H7 (cell line): ENCODE measurements at regions not wholly inside any gene's neighbourhood (a gene's known extent, or its start where the extent isn't known, plus 50 kb on each side); places are given as distances from the start of the nearest gene placed in this dataset.
A peak's percentile ranks its signal among the peaks of the same experiment; 100 is the strongest.

Experiments
- DNase-seq: peaks from one replicate; pipeline ENCODE4 v3.0.0; 2012
- H3K27me3 ChIP-seq: 2 replicates; pipeline ENCODE4 v1.6.0; 2011; ENCODE audit warnings: mild to moderate bottlenecking, low read length; ENCODE audit not compliant: control insufficient read depth, insufficient read depth
- H3K36me3 ChIP-seq: replicated peaks from 2 replicates; pipeline ENCODE4 v1.5.1; 2011; ENCODE audit warnings: low read length; ENCODE audit not compliant: control insufficient read depth, insufficient read depth
- H3K4me3 ChIP-seq: 2 replicates; pipeline ENCODE4 v1.5.1; 2011; ENCODE audit warnings: low read depth, mild to moderate bottlenecking, control low read depth, low read length, moderate library complexity; ENCODE audit not compliant: insufficient read depth

DNA sequence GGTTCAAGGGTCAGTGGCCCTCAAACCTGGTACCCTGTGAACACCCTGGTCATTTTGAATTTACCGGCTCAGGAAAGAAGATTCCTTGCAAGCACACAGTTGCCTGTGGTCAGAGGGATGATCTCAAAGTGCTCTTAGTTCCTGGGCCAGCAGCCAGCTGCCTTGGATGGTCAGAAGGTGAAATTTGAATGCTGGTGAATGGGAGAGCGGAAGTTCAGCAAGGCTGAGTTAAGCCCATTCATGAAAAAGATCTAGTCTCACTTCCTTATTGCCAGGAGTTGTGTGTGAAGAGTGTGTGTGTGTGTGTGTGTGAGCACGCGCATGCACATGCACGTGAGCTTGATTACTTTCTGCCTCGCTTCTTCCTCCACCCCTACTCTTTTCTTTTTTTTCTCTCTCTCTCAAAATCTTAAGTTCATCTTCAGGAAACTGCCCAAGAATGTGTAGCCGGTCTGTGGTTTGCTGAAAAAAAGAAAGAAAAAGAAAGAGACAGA lies 155.5 kb upstream of the CCND2 start:
- no peaks in the 10 kb centered on the region for H3K27me3 ChIP-seq
- no peaks in the 10 kb centered on the region for H3K36me3 ChIP-seq
- H3K4me3 ChIP-seq = no peak overlapping the region
- no peak for DNase-seq

DNA sequence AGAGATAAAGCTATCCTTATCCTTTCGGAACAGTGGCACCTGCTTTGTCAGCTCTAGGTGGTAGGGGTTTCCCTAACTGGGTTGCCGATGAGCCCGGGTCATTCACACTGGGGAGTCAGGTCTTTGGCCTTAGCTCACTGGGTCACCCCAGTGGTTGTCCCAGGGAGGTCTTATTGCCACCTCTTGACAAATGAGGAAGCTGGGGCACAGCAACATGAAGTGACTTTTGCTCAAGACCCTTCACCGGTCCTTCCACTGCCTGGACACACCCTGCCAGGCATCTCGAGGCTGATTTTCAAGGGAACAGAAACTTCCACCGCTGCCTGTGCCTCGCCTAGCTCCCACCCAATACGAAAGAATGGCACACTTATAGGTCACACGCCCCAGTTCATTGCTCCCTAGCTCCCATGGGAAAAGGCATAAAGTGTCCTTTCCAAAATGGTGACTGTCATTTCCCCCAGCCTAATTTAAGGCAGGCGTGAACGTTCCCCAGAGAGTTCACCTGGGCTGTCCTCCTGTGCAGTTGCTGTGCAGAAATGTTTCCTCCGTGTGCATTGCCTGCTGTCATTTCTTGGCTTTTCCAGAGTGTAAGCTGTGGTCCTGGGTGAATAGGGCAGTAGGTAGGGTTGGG lies 156.1 kb upstream of the CCND2 start:
- H3K27me3 ChIP-seq = no peaks in the 10 kb centered on the region
- H3K36me3 ChIP-seq = no peaks in the 10 kb centered on the region
- DNase-seq = no peak
- H3K4me3 ChIP-seq = no peak overlapping the region

DNA sequence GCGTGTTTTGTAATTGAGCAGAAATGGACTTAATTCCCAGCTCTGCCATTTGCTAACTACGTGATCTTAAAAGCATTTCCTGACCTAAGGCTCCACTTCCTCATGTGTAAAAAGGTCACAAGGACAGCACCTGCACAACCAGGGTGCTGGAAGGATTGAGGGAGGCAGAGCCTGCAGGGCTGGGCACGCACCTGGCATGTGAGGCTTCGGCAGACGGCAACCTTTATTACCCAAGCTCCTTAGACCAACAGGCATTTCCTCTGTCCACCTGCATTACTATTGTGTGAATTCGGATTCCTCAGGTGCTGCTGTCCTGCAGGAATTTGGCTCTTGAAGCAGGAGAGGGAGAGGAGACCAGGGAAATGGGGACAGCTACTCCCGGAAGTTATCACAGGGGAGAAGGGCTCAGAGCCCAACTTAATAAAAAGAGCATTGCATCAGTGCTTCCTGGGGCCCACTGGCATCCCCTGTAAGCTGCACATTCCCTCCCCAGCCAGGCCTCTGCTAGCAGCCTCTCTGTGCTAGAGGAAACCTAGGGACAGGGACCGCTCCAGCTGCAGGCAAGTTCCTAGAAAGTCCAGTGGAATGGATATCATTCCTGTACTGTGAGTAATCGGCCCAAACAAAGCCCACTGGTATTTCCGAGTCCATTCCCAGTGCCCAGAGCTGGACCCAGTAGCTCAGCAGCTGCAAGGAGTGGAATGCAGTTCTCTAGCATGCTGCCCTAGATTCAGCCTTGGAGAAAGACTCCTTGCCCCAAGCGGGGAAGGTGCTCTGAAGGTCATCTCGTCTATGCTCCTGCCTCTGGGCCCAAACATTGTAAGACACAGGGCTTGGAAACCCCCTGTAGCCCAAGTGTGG lies 157.1 kb upstream of the CCND2 start:
- no peak for DNase-seq
- no peaks in the 10 kb centered on the region for H3K27me3 ChIP-seq
- no peaks in the 10 kb centered on the region for H3K36me3 ChIP-seq
- no peak overlapping the region for H3K4me3 ChIP-seq

DNA sequence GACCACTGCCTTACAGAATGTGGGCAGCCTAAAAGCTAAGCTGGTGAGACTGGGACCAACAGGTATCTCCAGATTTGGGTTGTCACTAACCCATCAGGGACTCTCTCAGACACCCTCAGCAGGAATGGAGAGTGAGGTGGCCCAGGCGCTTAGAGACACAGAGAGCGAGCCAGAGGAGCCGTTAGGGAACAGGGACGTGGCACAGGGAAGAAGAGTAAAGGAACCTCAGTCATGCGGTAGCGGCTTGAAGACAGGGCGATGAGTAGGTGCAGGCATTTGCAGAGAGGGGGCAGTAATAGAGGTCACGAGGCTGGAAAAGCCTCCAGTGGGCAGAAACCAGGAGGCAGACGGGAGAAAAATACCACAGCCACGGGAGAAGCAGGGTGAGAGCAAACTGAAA lies 158.0 kb upstream of the CCND2 start:
- Histone ChIP-seq H3K36me3 (no peaks in the 10 kb centered on the region), H3K4me3 (no peak overlapping the region), H3K27me3 (no peaks in the 10 kb centered on the region)
- DNase-seq = peak; percentile 52

DNA sequence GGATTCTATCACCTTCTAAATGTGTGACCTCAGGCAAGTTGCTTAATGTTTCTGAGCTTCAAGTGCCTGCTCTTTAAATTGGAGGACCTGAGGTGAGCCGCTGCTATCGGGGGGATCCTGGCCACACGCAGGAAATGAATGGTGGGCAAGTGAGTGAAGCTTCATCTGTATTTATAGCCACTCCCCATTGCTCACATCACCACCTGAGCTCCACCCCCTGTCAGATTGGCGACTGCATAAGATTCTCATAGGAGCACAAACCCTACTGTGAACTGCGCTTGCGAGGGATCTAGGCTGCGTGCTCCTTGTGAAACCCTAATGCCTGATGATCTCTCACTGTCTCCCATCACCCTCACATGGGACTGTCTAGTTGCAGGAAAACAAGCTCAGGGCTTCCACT lies 158.6 kb upstream of the CCND2 start:
- no peak for DNase-seq
- Histone ChIP-seq H3K4me3 (no peak overlapping the region), H3K27me3 (no peaks in the 10 kb centered on the region), H3K36me3 (no peaks in the 10 kb centered on the region)

DNA sequence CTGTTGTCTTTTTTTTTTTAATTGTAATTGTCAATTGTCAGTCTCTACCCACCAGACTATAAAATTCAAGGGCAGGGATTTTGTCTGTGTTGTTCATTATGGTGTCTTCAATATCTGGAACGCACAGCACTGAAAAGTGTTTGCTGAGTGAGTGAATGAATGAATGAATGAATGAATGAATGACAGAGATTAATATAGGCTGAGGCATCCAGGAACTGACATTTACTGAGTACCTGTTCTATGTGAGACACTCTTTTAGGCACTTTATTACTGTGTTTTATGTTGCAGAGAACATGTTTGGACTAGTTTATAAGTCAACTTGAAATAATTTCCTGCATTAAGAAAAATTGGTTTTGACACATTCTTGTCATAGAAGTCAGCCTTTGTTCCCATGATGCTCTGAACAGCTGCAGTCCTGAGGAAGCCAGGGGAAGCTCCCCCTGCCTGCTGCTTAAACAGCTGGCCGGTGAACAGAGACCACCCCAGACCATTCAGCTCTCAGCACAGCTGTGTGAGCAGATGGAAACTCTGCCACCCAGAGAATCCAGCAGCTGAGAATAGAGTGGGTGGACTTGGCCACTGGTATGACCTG lies 160.7 kb upstream of the CCND2 start:
- Histone ChIP-seq H3K27me3 (no peaks in the 10 kb centered on the region), H3K36me3 (no peaks in the 10 kb centered on the region), H3K4me3 (no peak overlapping the region)
- no peak for DNase-seq

DNA sequence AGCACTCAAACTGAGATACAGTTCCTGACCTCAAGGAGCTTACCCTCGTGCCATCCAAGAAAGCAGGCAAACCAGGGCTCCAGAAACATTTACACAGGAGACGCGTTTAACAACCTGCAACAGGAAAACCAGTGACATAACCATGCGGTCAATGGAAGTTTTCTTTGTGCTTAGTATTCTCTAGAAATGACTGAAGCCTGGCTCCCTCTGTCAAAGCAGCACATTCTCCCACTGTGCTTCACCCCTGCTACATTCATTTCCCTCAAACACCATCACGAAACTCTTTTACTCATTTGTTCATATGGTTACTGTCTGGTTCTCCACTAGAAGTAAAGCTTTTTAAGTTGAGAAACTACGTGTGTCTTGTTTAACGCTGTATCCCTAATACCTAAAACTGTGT lies 161.3 kb upstream of the CCND2 start:
- Histone ChIP-seq H3K27me3 (no peaks in the 10 kb centered on the region), H3K4me3 (no peak overlapping the region), H3K36me3 (no peaks in the 10 kb centered on the region)
- DNase-seq = no peak

DNA sequence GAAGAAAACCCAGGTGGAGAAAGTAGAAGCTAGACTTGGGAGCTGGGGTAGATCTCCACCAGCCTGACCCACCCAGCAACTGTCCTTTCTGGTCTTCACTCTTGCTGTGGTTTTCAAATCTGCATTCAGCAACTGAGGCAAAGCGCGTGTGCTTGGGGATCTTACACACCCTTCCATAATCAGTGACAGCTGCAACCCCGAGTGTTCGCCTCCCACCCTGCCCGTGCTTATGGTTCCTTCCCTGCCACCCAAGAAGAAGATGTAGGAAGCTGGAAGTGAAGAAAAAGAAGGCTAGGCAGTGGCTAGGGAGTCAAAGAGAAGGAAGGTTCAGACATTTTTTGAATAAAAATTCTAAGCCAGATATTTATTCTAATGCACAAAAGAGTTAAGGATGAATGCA lies 162.6 kb upstream of the CCND2 start:
- no peaks in the 10 kb centered on the region for H3K27me3 ChIP-seq
- no peak for DNase-seq
- no peaks in the 10 kb centered on the region for H3K36me3 ChIP-seq
- no peak overlapping the region for H3K4me3 ChIP-seq

DNA sequence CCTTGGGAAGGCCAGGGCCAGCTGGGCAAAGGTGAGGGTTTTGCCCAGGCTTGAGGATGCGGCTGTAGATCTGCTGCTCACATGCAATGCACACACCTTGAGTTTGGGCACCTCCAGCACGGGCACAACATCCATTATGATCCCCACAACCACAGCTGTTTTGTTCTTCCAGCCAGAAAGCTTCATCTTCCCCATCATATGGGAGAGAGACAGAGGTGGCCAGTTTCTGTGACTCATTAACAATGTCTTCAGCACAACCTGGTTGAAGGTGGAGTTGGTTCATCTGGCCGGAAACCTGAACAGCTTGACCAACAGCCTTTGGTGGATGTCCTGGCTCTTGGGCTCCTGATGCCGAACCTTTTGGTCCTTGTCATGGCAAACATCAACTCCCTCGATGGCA lies 163.7 kb upstream of the CCND2 start:
- no peak for DNase-seq
- H3K36me3 ChIP-seq = no peaks in the 10 kb centered on the region

DNA sequence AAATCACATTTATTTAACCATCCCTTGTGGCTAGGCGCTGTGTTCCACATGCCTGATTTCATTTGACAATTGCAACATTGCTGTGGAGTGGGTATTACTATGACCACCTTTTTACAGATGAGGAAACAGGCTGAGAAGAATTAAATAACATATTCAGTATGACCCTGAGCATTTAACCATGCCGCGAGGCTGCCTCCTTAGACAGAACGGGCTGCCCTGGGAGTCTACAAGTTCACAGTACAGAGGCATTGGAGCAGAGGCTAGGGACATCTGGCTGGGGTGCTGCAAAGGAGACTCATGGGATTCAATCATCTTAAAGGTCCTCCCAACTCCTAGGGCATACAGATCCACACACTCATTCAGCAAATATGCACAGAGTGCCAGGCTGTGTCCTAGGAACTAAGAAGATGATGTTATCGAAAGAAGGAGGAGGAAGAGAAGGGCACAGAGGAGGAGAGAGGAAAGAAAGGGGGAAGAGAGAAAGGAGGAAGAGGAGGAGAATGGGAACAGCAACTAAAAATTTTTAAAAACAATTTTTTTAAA lies 164.7 kb upstream of the CCND2 start:
- Histone ChIP-seq H3K27me3 (no peaks in the 10 kb centered on the region), H3K4me3 (no peak overlapping the region), H3K36me3 (no peaks in the 10 kb centered on the region)
- no peak for DNase-seq

More for the DNA sequence above, 163.7 kb upstream of the CCND2 start:
- no peak overlapping the region for H3K4me3 ChIP-seq
- no peaks in the 10 kb centered on the region for H3K27me3 ChIP-seq

DNA sequence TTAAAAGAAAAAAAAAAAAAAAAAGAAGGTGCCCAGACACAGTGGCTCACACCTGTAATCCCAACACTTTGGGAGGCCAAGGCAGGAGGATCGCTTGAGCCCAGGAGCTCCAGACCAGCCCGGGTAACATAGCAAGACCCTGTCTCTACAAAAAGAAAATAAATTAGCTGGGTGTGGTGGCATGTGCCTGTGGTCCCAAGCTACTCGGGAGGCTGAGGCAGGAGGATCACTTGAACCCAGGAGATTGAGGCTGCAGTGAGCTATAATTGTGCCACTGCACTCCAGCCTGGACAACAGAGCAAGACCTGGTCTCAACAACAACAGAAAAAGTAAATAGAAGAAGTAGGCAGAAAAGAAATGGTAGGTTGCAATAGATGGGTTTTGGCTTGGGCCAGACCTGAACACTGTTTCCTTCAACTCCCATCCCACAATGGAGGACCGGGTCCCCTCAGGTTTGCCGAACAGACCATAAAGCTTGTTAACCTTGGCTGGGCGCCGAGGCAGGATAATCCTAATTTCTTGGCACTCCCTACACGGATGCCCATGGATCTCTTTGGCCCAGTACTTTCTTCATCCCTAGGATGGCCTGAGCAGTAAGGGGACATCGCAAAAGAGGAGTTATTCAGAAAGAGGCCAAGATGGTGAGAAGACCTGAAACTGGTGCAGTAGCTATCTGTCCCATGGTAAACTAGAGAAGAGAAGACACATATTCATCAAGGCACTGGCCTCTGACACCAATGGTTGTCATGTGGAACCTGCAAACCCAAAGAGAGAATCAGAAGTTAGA lies 165.5 kb upstream of the CCND2 start:
- DNase-seq = no peak
- Histone ChIP-seq H3K36me3 (no peaks in the 10 kb centered on the region), H3K4me3 (no peak overlapping the region), H3K27me3 (no peaks in the 10 kb centered on the region)

DNA sequence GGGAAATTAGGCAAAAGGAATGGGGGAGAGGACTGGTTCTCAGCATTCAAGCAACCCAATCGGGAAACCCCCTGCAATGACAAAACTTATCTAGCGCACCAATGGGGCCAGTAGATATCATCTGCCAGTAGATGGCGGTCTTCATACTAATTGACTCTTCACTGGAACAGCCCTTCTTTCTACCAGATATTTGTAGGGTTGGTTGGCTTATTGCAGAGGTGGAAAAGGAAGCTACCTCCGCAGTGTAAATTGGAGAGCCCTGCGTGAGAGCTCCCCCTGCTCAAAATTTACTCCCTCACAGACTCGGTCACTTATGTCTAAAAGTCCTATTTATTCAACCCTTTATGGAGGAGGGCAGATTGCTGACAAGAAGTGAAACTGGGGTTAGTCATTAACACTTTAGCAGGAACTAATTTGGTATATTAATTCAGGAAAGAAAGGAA lies 166.1 kb upstream of the CCND2 start:
- no peak overlapping the region for H3K4me3 ChIP-seq
- no peaks in the 10 kb centered on the region for H3K27me3 ChIP-seq
- peak; percentile 83 for DNase-seq
- no peaks in the 10 kb centered on the region for H3K36me3 ChIP-seq

DNA sequence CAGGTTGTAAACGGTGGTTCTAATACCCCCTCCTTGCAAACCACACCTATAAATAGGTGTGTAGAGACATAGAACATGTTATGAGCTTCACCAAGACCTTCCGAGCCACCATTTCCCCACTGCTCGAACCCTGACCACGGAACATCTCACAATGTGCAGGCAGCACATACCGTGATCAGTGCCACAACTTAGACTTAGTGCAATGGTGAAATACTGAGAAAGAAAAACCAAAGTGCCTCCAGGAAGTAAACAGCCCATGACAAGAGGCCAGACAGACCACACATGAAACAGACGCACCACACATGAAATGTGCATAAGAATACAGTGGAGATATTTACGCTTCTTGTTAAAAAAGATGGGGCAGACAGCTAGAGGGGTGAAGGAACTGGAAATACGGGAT lies 166.9 kb upstream of the CCND2 start:
- DNase-seq = no peak
- Histone ChIP-seq H3K36me3 (no peaks in the 10 kb centered on the region), H3K4me3 (no peak overlapping the region), H3K27me3 (no peaks in the 10 kb centered on the region)

DNA sequence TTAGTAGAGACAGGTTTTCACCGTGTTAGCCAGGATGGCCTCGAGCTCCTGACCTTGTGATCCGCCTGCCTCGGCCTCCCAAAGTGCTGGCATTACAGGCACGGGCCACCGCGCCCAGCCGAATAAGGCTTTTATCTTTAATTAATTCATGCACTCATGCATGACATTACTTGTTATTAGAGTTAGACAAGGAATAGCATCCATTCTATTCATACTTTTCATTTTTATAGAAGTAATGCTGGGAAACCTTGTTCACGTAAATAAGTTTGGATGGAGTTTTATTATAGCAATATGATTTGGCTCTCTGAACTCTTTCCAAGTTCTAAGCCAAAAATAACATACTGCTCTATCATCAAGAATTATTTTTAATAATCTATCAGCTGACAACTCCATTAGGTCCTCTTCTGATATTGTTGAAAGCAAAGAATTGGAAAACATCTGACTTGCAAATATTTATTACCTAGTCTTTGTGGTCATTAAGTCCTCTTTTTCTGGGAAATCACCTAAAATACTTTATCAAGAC lies 168.8 kb upstream of the CCND2 start:
- H3K4me3 ChIP-seq = no peak overlapping the region
- no peaks in the 10 kb centered on the region for H3K36me3 ChIP-seq
- no peak for DNase-seq
- no peaks in the 10 kb centered on the region for H3K27me3 ChIP-seq
